22Rv1 (cell line): ENCODE measurements at regions not wholly inside any gene's neighbourhood (a gene's known extent, or its start where the extent isn't known, plus 50 kb on each side); places are given as distances from the start of the nearest gene placed in this dataset.
A peak's percentile ranks its signal among the peaks of the same experiment; 100 is the strongest.

Experiments
- H3K27ac ChIP-seq: fragments of 450-650 bp; 2 replicates; pipeline ENCODE4 v1.5.1; 2017
- CTCF ChIP-seq: fragments of 450-650 bp; IDR thresholded peaks from 2 replicates; pipeline ENCODE4 v1.5.1; 2017; ENCODE audit warnings: mild to moderate bottlenecking
- ZFX ChIP-seq: fragments of 450-650 bp; IDR thresholded peaks from 2 replicates; pipeline ENCODE4 v1.6.1; 2017; ENCODE audit warnings: antibody characterized with exemption, borderline replicate concordance

- H3K27ac ChIP-seq, result no peak overlapping the region
- no peak for TF ChIP-seq ZFX
- TF ChIP-seq CTCF, result no peak
Observed at GRCh38 chr18:25843791-25844190, 246.6 kb downstream of the SS18 start.

- TF ChIP-seq ZFX (no peak), CTCF (no peak)
- H3K27ac ChIP-seq, result no peak overlapping the region
Observed at GRCh38 chr18:25842665-25843064, 247.7 kb downstream of the SS18 start.

GRCh38 chr18:25834061-25834460 is 256.4 kb downstream of the SS18 start:
- no peak overlapping the region for H3K27ac ChIP-seq
- TF ChIP-seq ZFX, result no peak
- TF ChIP-seq CTCF, result no peak

- TF ChIP-seq CTCF (peak; percentile 82), ZFX (no peak)
- no peak overlapping the region for H3K27ac ChIP-seq
Observed at GRCh38 chr18:25832001-25832604, 258.3 kb downstream of the SS18 start.

- H3K27ac ChIP-seq, result no peak overlapping the region
- TF ChIP-seq CTCF (no peak), ZFX (no peak)
Observed at GRCh38 chr18:25831301-25831701, 259.1 kb downstream of the SS18 start.

GRCh38 chr18:25830787-25831186 is 259.6 kb downstream of the SS18 start:
- TF ChIP-seq CTCF, result no peak
- no peak for TF ChIP-seq ZFX
- H3K27ac ChIP-seq, result no peak overlapping the region

- H3K27ac ChIP-seq, result no peak overlapping the region
- TF ChIP-seq CTCF, result no peak
- TF ChIP-seq ZFX, result no peak
Observed at GRCh38 chr18:25827961-25828561, 262.4 kb downstream of the SS18 start.
